HL-60 (cell line): ENCODE measurements at regions not wholly inside any gene's neighbourhood (a gene's known extent, or its start where the extent isn't known, plus 50 kb on each side); places are given as distances from the start of the nearest gene placed in this dataset.

ENCODE experiments used
- DNase-seq, 2 experiments: peaks; one replicate each; pipeline ENCODE4 v3.0.0-alpha.2; 2010 to 2020; ENCODE audit warnings: low read depth in 1 of 2, low spot score in 1 of 2
- H3K27ac ChIP-seq: fragments of 250-450 bp; sonication (Bioruptor Pico); replicated peaks from 2 replicates; pipeline ENCODE4 v1.5.1; 2020; ENCODE audit warnings: mild to moderate bottlenecking, moderate library complexity
- H3K27me3 ChIP-seq: fragments of 250-450 bp; sonication (Bioruptor Pico); 2 replicates; pipeline ENCODE4 v1.5.1; 2021; ENCODE audit warnings: mild to moderate bottlenecking, moderate library complexity; ENCODE audit not compliant: insufficient read depth, poor library complexity, severe bottlenecking
- H3K4me3 ChIP-seq: replicated peaks from 2 replicates; pipeline ENCODE4 v1.5.1; 2011; ENCODE audit warnings: mild to moderate bottlenecking, control low read depth, low read length; ENCODE audit not compliant: insufficient read depth
- GABPA ChIP-seq: IDR thresholded peaks from 2 replicates; pipeline ENCODE4 v1.6.1; 2012; ENCODE audit warnings: low read depth
- POLR2AphosphoS5 ChIP-seq: IDR thresholded peaks from 2 replicates; pipeline ENCODE4 v1.6.1; 2012; ENCODE audit warnings: low read depth
- SPI1 ChIP-seq: IDR thresholded peaks from 2 replicates; pipeline ENCODE4 v1.6.1; 2012; ENCODE audit warnings: low read depth, mild to moderate bottlenecking, borderline replicate concordance
- TF ChIP-seq, protein P1 (sequence below): IDR thresholded peaks from one replicate; pipeline ENCODE4 v1.5.1; 2011; ENCODE audit warnings: low read length, control low read depth, inconsistent platforms; ENCODE audit not compliant: insufficient read depth
- TF ChIP-seq, protein P2 (sequence below): IDR thresholded peaks from 2 replicates; pipeline ENCODE4 v1.6.1; 2012; ENCODE audit warnings: low read depth; ENCODE audit not compliant: insufficient replicate concordance

DNA sequence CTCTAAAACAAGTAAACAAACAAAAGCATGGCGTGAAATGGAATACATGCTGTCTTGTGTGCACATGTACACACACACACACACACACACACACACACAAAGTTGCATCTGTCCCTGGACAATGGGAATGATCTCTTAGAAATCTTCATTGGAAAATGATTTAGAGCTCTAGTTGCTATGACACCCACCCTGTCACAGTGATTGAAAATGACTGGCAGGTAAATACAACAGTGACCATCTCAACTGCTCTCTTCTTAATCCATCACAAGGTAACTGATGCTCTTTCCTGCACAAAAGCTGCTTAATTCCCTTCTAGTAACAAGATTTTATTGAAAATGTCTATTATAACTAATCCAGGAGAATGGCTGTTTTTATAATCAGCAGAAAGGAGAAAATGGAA lies 1011.7 kb upstream of the GYPC start:
- Histone ChIP-seq H3K27ac (no peak overlapping the region), H3K27me3 (no peaks in the 10 kb centered on the region), H3K4me3 (no peak overlapping the region)
- DNase-seq = no peak
- TF ChIP-seq GABPA = no peak
- TF ChIP-seq SPI1 = no peak
- TF ChIP-seq, protein P1, sequence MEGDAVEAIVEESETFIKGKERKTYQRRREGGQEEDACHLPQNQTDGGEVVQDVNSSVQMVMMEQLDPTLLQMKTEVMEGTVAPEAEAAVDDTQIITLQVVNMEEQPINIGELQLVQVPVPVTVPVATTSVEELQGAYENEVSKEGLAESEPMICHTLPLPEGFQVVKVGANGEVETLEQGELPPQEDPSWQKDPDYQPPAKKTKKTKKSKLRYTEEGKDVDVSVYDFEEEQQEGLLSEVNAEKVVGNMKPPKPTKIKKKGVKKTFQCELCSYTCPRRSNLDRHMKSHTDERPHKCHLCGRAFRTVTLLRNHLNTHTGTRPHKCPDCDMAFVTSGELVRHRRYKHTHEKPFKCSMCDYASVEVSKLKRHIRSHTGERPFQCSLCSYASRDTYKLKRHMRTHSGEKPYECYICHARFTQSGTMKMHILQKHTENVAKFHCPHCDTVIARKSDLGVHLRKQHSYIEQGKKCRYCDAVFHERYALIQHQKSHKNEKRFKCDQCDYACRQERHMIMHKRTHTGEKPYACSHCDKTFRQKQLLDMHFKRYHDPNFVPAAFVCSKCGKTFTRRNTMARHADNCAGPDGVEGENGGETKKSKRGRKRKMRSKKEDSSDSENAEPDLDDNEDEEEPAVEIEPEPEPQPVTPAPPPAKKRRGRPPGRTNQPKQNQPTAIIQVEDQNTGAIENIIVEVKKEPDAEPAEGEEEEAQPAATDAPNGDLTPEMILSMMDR = no peak
- no peak for TF ChIP-seq POLR2AphosphoS5
- TF ChIP-seq, protein P2, sequence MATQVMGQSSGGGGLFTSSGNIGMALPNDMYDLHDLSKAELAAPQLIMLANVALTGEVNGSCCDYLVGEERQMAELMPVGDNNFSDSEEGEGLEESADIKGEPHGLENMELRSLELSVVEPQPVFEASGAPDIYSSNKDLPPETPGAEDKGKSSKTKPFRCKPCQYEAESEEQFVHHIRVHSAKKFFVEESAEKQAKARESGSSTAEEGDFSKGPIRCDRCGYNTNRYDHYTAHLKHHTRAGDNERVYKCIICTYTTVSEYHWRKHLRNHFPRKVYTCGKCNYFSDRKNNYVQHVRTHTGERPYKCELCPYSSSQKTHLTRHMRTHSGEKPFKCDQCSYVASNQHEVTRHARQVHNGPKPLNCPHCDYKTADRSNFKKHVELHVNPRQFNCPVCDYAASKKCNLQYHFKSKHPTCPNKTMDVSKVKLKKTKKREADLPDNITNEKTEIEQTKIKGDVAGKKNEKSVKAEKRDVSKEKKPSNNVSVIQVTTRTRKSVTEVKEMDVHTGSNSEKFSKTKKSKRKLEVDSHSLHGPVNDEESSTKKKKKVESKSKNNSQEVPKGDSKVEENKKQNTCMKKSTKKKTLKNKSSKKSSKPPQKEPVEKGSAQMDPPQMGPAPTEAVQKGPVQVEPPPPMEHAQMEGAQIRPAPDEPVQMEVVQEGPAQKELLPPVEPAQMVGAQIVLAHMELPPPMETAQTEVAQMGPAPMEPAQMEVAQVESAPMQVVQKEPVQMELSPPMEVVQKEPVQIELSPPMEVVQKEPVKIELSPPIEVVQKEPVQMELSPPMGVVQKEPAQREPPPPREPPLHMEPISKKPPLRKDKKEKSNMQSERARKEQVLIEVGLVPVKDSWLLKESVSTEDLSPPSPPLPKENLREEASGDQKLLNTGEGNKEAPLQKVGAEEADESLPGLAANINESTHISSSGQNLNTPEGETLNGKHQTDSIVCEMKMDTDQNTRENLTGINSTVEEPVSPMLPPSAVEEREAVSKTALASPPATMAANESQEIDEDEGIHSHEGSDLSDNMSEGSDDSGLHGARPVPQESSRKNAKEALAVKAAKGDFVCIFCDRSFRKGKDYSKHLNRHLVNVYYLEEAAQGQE = no peak

DNA sequence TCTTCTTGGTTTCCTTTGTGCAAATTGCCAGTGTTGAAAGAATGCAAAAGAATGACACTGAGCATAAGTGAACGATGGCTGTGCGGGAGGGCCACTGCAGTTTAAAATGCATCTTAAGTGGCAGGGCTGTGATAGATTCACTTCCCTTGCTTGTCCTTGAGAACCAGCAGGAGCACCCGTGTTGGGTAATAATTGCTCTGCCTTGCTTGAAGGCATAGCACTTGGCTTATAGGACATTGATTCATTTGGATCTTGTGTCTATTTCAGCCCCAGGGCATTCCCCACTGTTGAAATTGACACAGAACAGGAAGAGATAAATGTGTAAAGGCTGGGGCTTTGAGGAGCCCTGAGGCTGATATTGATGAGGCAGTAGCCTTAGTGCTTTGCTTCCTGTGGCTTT lies 1003.7 kb upstream of the GYPC start:
- DNase-seq = no peak
- no peak overlapping the region for H3K4me3 ChIP-seq
- H3K27me3 ChIP-seq = no peaks in the 10 kb centered on the region
- no peak overlapping the region for H3K27ac ChIP-seq
- TF ChIP-seq, protein P2 = no peak
- no peak for TF ChIP-seq GABPA
- TF ChIP-seq, protein P1 = no peak

DNA sequence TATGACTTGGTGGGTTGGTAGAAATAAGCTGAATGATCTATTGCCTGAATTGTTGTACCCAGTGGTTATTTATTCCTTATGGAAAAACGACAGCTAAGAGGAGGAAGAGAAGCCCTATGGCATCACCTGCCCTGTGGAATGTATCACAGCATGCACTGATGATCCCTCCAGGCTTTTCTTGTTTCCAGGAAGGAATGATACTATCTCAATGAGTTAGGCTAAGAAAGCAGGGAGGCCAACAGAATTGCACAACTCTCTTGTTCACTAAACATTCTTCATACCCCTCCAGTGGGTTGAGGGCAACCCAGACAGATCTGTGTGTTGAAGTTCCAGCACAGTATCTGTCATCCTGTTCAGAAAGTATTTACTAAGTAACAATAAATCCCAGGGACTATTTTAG lies 1001.7 kb upstream of the GYPC start:
- Histone ChIP-seq H3K4me3 (no peak overlapping the region), H3K27me3 (no peaks in the 10 kb centered on the region), H3K27ac (no peak overlapping the region)
- TF ChIP-seq GABPA (no peak), POLR2AphosphoS5 (no peak), SPI1 (no peak)
- TF ChIP-seq, protein P2 = no peak
- TF ChIP-seq, protein P1 = no peak
- DNase-seq = no peak
